ENCODE measurements at regions not wholly inside any gene's neighbourhood (a gene's known extent, or its start where the extent isn't known, plus 50 kb on each side); places are given as distances from the start of the nearest gene placed in this dataset.

DNA sequence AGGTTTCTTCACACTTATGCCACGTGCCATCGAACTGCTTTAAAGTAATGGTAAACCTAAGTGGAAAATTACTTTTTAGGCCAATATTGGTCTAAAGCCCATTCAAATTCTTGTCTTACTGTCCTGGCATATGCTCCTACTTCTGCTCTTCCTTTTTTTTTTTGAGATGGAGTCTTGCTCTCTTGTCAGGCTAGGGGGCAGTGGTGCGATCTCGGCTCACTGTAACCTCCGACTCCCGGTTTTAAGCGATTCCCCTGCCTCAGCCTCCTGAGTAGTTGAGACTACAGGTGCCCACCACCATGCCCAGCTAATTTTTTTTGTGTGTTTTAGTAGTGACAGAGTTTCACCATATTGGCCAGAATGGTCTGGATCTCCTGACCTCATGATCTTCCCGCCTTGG lies 129.0 kb upstream of the TECRL start:
- no peaks in the 10 kb centered on the region for H3K36me3 ChIP-seq (replicated peaks; ENCODE audit: control insufficient read depth, insufficient read depth, low read length)
- no peaks in the 10 kb centered on the region for H3K27me3 ChIP-seq (ENCODE audit: control insufficient read depth, insufficient read depth, low read length)
- no peak for DNase-seq
- H3K4me3 ChIP-seq (ENCODE audit: insufficient read depth, low read depth, low read length), result no peak overlapping the region

GRCh38 chr4:64533637-64534036 lies 124.4 kb upstream of the TECRL start:
- DNase-seq, result no peak
- H3K36me3 ChIP-seq (replicated peaks; ENCODE audit: control insufficient read depth, insufficient read depth, low read length), result no peaks in the 10 kb centered on the region
- no peaks in the 10 kb centered on the region for H3K27me3 ChIP-seq (ENCODE audit: control insufficient read depth, insufficient read depth, low read length)
- H3K4me3 ChIP-seq (ENCODE audit: insufficient read depth, low read depth, low read length), result no peak overlapping the region

- Histone ChIP-seq H3K27me3 (ENCODE audit: control insufficient read depth, insufficient read depth, low read length) (no peaks in the 10 kb centered on the region), H3K4me3 (ENCODE audit: insufficient read depth, low read depth, low read length) (no peak overlapping the region)
- DNase-seq, result no peak
Observed at GRCh38 chr4:64533159-64533558, 123.9 kb upstream of the TECRL start.

DNA sequence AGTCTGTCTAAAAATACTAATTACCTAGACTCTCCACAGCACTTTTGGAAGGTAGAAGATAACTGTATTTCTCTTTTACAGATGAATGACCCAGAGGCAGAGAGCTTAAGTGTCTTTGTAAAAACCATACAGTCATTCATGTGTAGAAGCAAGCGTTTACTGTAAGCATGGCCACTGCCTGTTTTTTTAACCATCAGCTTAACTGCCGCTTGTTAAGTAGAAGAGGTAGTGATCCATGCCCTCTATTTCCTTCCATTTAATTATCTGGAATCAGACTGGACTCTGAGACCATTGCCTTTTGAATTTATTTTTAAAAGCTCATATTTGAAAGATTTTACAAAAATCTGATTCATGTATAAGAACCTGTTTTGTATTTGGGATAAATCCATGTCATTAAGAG lies 111.2 kb upstream of the TECRL start:
- no peak for DNase-seq

More at GRCh38 chr4:64533159-64533558, 123.9 kb upstream of the TECRL start:
- H3K36me3 ChIP-seq (replicated peaks; ENCODE audit: control insufficient read depth, insufficient read depth, low read length), result no peaks in the 10 kb centered on the region

DNA sequence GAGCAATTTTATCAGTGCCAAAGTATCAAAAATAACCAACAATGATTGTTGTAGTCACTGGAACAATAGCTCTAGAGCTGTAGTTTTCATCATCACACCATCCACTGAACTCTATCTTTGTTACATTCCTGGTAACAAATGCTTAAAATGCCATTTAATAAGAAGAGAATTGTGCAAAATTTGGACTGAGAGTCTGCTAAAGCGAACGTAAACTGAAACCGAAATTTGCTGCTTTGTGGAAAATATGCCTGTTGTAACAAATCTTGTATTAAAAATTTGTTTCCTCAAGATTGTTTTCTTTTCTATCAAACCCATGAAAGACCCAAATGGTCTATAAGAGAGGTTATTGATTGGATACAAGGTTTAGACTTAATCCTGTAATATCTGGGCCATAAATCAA lies 109.3 kb upstream of the TECRL start:
- no peaks in the 10 kb centered on the region for H3K27me3 ChIP-seq (ENCODE audit: control insufficient read depth, insufficient read depth, low read length)
- DNase-seq, result no peak
- H3K4me3 ChIP-seq (ENCODE audit: insufficient read depth, low read depth, low read length), result no peak overlapping the region
- H3K36me3 ChIP-seq (replicated peaks; ENCODE audit: control insufficient read depth, insufficient read depth, low read length), result no peaks in the 10 kb centered on the region

More for the DNA sequence above, 111.2 kb upstream of the TECRL start:
- Histone ChIP-seq H3K36me3 (replicated peaks; ENCODE audit: control insufficient read depth, insufficient read depth, low read length) (no peaks in the 10 kb centered on the region), H3K4me3 (ENCODE audit: insufficient read depth, low read depth, low read length) (no peak overlapping the region), H3K27me3 (ENCODE audit: control insufficient read depth, insufficient read depth, low read length) (no peaks in the 10 kb centered on the region)

- Histone ChIP-seq H3K36me3 (replicated peaks; ENCODE audit: control insufficient read depth, insufficient read depth, low read length) (no peaks in the 10 kb centered on the region), H3K4me3 (ENCODE audit: insufficient read depth, low read depth, low read length) (no peak overlapping the region), H3K27me3 (ENCODE audit: control insufficient read depth, insufficient read depth, low read length) (no peaks in the 10 kb centered on the region)
- no peak for DNase-seq
Observed at GRCh38 chr4:64516176-64516575, 106.9 kb upstream of the TECRL start.

GRCh38 chr4:64508089-64508488 lies 98.8 kb upstream of the TECRL start:
- H3K27me3 ChIP-seq (ENCODE audit: control insufficient read depth, insufficient read depth, low read length), result no peaks in the 10 kb centered on the region
- no peak overlapping the region for H3K4me3 ChIP-seq (ENCODE audit: insufficient read depth, low read depth, low read length)
- no peak for DNase-seq
- H3K36me3 ChIP-seq (replicated peaks; ENCODE audit: control insufficient read depth, insufficient read depth, low read length), result no peaks in the 10 kb centered on the region

- Histone ChIP-seq H3K4me3 (ENCODE audit: insufficient read depth, low read depth, low read length) (no peak overlapping the region), H3K36me3 (replicated peaks; ENCODE audit: control insufficient read depth, insufficient read depth, low read length) (no peaks in the 10 kb centered on the region), H3K27me3 (ENCODE audit: control insufficient read depth, insufficient read depth, low read length) (no peaks in the 10 kb centered on the region)
- DNase-seq, result no peak
Observed at GRCh38 chr4:64503945-64504675, 94.9 kb upstream of the TECRL start.

- DNase-seq, result no peak
Observed at GRCh38 chr4:64503416-64503815, 94.2 kb upstream of the TECRL start.

GRCh38 chr4:64497491-64497890 lies 88.2 kb upstream of the TECRL start:
- H3K4me3 ChIP-seq (ENCODE audit: insufficient read depth, low read depth, low read length), result no peak overlapping the region
- no peaks in the 10 kb centered on the region for H3K27me3 ChIP-seq (ENCODE audit: control insufficient read depth, insufficient read depth, low read length)
- no peaks in the 10 kb centered on the region for H3K36me3 ChIP-seq (replicated peaks; ENCODE audit: control insufficient read depth, insufficient read depth, low read length)
- DNase-seq, result no peak

More at GRCh38 chr4:64503416-64503815, 94.2 kb upstream of the TECRL start:
- Histone ChIP-seq H3K36me3 (replicated peaks; ENCODE audit: control insufficient read depth, insufficient read depth, low read length) (no peaks in the 10 kb centered on the region), H3K27me3 (ENCODE audit: control insufficient read depth, insufficient read depth, low read length) (no peaks in the 10 kb centered on the region), H3K4me3 (ENCODE audit: insufficient read depth, low read depth, low read length) (no peak overlapping the region)

GRCh38 chr4:64495946-64496345 lies 86.7 kb upstream of the TECRL start:
- no peak for DNase-seq
- Histone ChIP-seq H3K36me3 (replicated peaks; ENCODE audit: control insufficient read depth, insufficient read depth, low read length) (no peaks in the 10 kb centered on the region), H3K4me3 (ENCODE audit: insufficient read depth, low read depth, low read length) (no peak overlapping the region), H3K27me3 (ENCODE audit: control insufficient read depth, insufficient read depth, low read length) (no peaks in the 10 kb centered on the region)

DNA sequence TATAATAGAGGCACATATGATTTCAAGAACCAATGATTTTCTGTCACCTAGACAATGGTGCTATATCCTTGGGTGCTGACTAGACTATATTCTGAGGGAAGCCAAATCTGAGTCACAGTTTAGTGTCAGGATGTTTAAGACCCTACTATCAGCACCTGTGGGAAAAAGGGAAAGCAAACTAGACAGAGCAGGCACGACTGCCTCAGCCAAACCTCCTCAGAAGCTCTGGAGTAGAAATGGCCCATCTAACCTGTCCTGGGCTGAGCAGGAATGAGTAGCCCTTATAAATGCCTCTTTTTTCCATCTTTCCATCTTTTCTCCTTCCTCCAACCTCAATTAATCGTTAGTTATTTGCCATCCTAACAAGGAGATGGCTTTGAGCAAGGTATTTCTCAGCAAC lies 80.4 kb upstream of the TECRL start:
- Histone ChIP-seq H3K36me3 (replicated peaks; ENCODE audit: control insufficient read depth, insufficient read depth, low read length) (no peaks in the 10 kb centered on the region), H3K27me3 (ENCODE audit: control insufficient read depth, insufficient read depth, low read length) (no peaks in the 10 kb centered on the region), H3K4me3 (ENCODE audit: insufficient read depth, low read depth, low read length) (no peak overlapping the region)
- no peak for DNase-seq

DNA sequence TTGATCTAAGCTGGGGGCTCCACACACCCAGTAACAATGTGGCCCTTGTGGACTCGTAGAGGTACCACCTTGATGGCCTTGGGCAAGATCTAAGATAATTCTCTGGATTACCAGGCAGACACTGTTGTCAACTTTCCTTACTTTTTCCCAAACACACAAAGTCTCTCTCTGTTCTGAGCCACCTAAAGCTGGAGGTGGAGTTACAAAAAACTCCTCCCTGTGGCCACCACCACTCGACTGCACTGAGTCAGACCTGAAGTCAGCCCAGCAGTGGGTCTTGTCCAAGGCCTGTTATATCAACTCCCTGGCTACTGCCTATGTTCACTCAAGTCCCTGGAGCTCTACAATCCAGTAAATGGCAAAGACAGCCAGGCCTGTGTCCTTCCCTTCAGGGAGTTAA lies 70.1 kb upstream of the TECRL start:
- no peaks in the 10 kb centered on the region for H3K36me3 ChIP-seq (replicated peaks; ENCODE audit: control insufficient read depth, insufficient read depth, low read length)
- H3K4me3 ChIP-seq (ENCODE audit: insufficient read depth, low read depth, low read length), result no peak overlapping the region
- no peak for DNase-seq
- no peaks in the 10 kb centered on the region for H3K27me3 ChIP-seq (ENCODE audit: control insufficient read depth, insufficient read depth, low read length)

DNA sequence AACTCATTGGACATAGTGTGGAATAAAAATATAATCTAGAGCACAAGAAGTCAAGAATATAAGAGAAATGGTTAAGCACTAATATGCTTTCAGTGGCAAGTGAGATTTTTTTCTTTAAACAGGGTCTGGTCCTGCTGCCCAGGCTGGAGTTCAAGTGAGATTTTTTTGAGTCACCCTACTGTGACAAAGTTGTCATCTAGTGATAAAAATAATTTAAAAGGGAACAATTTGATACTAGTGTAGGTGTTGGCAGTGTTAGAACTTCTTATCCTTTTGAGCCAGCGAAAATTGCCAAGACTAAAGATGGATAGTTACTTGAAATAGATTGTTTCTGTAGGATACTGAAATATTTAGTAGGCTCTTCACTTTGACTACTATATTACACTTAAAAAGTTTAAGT lies 67.9 kb upstream of the TECRL start:
- no peak for DNase-seq
- Histone ChIP-seq H3K4me3 (ENCODE audit: insufficient read depth, low read depth, low read length) (no peak overlapping the region), H3K27me3 (ENCODE audit: control insufficient read depth, insufficient read depth, low read length) (no peaks in the 10 kb centered on the region)

DNA sequence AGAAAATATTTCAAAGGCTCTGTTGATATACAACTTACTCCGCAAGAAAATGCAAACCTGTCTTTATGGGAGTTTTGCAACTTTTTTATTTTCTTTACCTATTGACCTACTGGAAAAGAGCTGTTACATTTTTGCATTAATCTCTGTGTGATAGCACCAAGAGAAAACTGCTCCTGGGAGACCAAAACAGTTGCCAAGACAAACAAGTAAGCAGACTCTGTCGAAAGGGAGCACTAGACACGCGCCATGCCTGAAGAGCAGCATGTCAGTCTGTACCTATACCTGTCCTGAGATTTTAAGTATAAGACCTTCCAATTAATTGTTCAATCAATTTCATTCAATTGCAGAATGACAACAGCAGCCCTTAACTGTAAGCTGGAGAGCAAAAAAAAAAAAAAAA lies 56.0 kb upstream of the TECRL start:
- H3K4me3 ChIP-seq (ENCODE audit: insufficient read depth, low read depth, low read length), result no peak overlapping the region
- no peak for DNase-seq
- no peaks in the 10 kb centered on the region for H3K27me3 ChIP-seq (ENCODE audit: control insufficient read depth, insufficient read depth, low read length)
- no peaks in the 10 kb centered on the region for H3K36me3 ChIP-seq (replicated peaks; ENCODE audit: control insufficient read depth, insufficient read depth, low read length)

More for the DNA sequence above, 67.9 kb upstream of the TECRL start:
- no peaks in the 10 kb centered on the region for H3K36me3 ChIP-seq (replicated peaks; ENCODE audit: control insufficient read depth, insufficient read depth, low read length)

DNA sequence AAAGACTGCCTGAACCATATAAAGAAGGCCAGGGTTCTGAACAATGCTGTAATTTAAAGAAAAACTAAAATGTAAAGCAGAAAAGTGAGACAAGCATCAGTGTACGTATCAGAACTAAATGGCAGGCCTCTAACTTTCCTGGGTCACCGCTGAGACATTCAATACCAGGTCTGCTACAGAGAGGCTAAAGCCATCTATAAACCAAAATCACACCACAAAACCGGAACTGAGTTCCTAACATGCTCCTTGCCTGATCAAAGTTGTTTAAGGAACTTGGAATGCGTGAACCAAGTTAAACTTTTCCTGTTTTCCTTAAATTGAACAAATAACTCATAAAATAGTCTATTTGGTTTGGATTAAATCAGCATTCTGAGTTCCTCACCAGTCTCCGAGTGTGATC lies 55.3 kb upstream of the TECRL start:
- Histone ChIP-seq H3K36me3 (replicated peaks; ENCODE audit: control insufficient read depth, insufficient read depth, low read length) (no peaks in the 10 kb centered on the region), H3K4me3 (ENCODE audit: insufficient read depth, low read depth, low read length) (no peak overlapping the region), H3K27me3 (ENCODE audit: control insufficient read depth, insufficient read depth, low read length) (no peaks in the 10 kb centered on the region)
- DNase-seq, result no peak

All from H7 (cell line).